ENCODE measurements at regions not wholly inside any gene's neighbourhood (a gene's known extent, or its start where the extent isn't known, plus 50 kb on each side); places are given as distances from the start of the nearest gene placed in this dataset.

GRCh38 chr4:110982486-110982885 lies 359.6 kb upstream of the PITX2 start:
- no peak for TF ChIP-seq CTCF (IDR thresholded peaks at IDR 0.05)
- no peak for TF ChIP-seq POLR2AphosphoS5 (IDR thresholded peaks at IDR 0.05)
- no peak for TF ChIP-seq POLR2A (IDR thresholded peaks at IDR 0.05)
